ENCODE measurements at regions not wholly inside any gene's neighbourhood (a gene's known extent, or its start where the extent isn't known, plus 50 kb on each side); places are given as distances from the start of the nearest gene placed in this dataset.

DNA sequence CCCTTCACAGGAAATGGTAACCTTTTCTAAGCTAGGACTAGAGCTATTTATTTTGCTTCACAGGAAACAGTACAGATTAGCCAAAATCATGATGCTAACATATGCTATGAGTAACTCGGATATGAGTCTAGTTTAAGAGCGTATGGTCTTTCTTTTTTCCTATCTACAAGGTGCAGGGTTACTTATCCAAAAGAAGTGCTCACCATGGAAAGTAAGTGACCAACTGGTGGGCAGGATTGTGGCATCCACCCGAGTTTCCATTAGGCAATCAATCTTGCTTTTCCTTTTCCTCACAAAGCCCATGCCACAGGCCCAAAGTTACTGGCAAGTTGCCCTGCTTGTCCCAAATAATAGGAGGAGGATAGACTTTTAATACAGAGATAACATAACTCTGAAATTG, 765.1 kb upstream of the POM121L12 start:
- DNase-seq (ENCODE audit: low spot score) (no peak), ATAC-seq (ENCODE audit: insufficient number of reproducible peaks, low FRiP score, low read depth) (no peak)
- Histone ChIP-seq H3K36me3 (no peaks in the 10 kb centered on the region), H3K9me3 (no peaks in the 10 kb centered on the region), H3K4me1 (ENCODE audit: control insufficient read depth in 1 of 2, low read depth in 2 of 2) (no peaks in the 10 kb centered on the region), H3K27me3 (replicated peaks; ENCODE audit: insufficient read depth) (no peaks in the 10 kb centered on the region), H3K4me3 (no peak overlapping the region), H3K27ac (no peak overlapping the region)
- TF ChIP-seq, protein P1, sequence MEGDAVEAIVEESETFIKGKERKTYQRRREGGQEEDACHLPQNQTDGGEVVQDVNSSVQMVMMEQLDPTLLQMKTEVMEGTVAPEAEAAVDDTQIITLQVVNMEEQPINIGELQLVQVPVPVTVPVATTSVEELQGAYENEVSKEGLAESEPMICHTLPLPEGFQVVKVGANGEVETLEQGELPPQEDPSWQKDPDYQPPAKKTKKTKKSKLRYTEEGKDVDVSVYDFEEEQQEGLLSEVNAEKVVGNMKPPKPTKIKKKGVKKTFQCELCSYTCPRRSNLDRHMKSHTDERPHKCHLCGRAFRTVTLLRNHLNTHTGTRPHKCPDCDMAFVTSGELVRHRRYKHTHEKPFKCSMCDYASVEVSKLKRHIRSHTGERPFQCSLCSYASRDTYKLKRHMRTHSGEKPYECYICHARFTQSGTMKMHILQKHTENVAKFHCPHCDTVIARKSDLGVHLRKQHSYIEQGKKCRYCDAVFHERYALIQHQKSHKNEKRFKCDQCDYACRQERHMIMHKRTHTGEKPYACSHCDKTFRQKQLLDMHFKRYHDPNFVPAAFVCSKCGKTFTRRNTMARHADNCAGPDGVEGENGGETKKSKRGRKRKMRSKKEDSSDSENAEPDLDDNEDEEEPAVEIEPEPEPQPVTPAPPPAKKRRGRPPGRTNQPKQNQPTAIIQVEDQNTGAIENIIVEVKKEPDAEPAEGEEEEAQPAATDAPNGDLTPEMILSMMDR (IDR thresholded peaks at IDR 0.05), result no peak

GRCh38 chr7:52269669-52270068, 765.8 kb upstream of the POM121L12 start:
- no peaks in the 10 kb centered on the region for H3K4me1 ChIP-seq (ENCODE audit: control insufficient read depth in 1 of 2, low read depth in 2 of 2)
- no peak for DNase-seq (ENCODE audit: low spot score)
- H3K36me3 ChIP-seq, result no peaks in the 10 kb centered on the region
- H3K27me3 ChIP-seq (replicated peaks; ENCODE audit: insufficient read depth), result no peaks in the 10 kb centered on the region
- H3K9me3 ChIP-seq, result no peaks in the 10 kb centered on the region
- ATAC-seq (ENCODE audit: insufficient number of reproducible peaks, low FRiP score, low read depth), result no peak
- TF ChIP-seq, protein P1 (IDR thresholded peaks at IDR 0.05), result no peak
- H3K4me3 ChIP-seq, result no peak overlapping the region
- H3K27ac ChIP-seq, result no peak overlapping the region

GRCh38 chr7:52261057-52261456, 774.4 kb upstream of the POM121L12 start:
- Histone ChIP-seq H3K36me3 (no peaks in the 10 kb centered on the region), H3K27me3 (replicated peaks; ENCODE audit: insufficient read depth) (no peaks in the 10 kb centered on the region), H3K27ac (no peak overlapping the region), H3K9me3 (no peaks in the 10 kb centered on the region), H3K4me3 (no peak overlapping the region), H3K4me1 (ENCODE audit: control insufficient read depth in 1 of 2, low read depth in 2 of 2) (no peaks in the 10 kb centered on the region)
- no peak for DNase-seq (ENCODE audit: low spot score)
- TF ChIP-seq, protein P1 (IDR thresholded peaks at IDR 0.05), result no peak
- no peak for ATAC-seq (ENCODE audit: insufficient number of reproducible peaks, low FRiP score, low read depth)

- H3K4me3 ChIP-seq, result no peak overlapping the region
- H3K4me1 ChIP-seq (ENCODE audit: control insufficient read depth in 1 of 2, low read depth in 2 of 2), result no peaks in the 10 kb centered on the region
- H3K27me3 ChIP-seq (replicated peaks; ENCODE audit: insufficient read depth), result no peaks in the 10 kb centered on the region
- ATAC-seq (ENCODE audit: insufficient number of reproducible peaks, low FRiP score, low read depth) (no peak), DNase-seq (ENCODE audit: low spot score) (no peak)
- TF ChIP-seq, protein P1 (IDR thresholded peaks at IDR 0.05), result no peak
- H3K36me3 ChIP-seq, result no peaks in the 10 kb centered on the region
- H3K27ac ChIP-seq, result no peak overlapping the region
- no peaks in the 10 kb centered on the region for H3K9me3 ChIP-seq
Observed at GRCh38 chr7:52260046-52260665, 775.3 kb upstream of the POM121L12 start.

- no peak for ATAC-seq (ENCODE audit: insufficient number of reproducible peaks, low FRiP score, low read depth)
- Histone ChIP-seq H3K4me1 (ENCODE audit: control insufficient read depth in 1 of 2, low read depth in 2 of 2) (no peaks in the 10 kb centered on the region), H3K27me3 (replicated peaks; ENCODE audit: insufficient read depth) (no peaks in the 10 kb centered on the region), H3K27ac (no peak overlapping the region), H3K36me3 (no peaks in the 10 kb centered on the region), H3K9me3 (no peaks in the 10 kb centered on the region), H3K4me3 (no peak overlapping the region)
- TF ChIP-seq, protein P1 (IDR thresholded peaks at IDR 0.05), result no peak
- no peak for DNase-seq (ENCODE audit: low spot score)
Observed at GRCh38 chr7:52257890-52258289, 777.5 kb upstream of the POM121L12 start.
